Sigmoid colon (tissue), 6 donors: ENCODE measurements at regions not wholly inside any gene's neighbourhood (a gene's known extent, or its start where the extent isn't known, plus 50 kb on each side); places are given as distances from the start of the nearest gene placed in this dataset.
"Not testable (repeated sequence)": the region's sequence is repeated elsewhere in the genome, so short reads cannot be mapped to it uniquely, and the experiment has no call there.

ENCODE experiments used
- DNase-seq: peaks from one replicate; pipeline ENCODE4 v3.0.0-alpha.2; 2019
- H3K27ac ChIP-seq, 4 donors: fragments of 200-600 bp; sonication (generic); one replicate each; pipeline ENCODE4 v1.5.1; 2016 to 2019; ENCODE audit warnings: mild to moderate bottlenecking in 1 of 4
- H3K27me3 ChIP-seq, 3 donors: fragments of 200-600 bp; sonication (generic); one replicate each; pipeline ENCODE4 v1.5.1; 2019; ENCODE audit warnings: mild to moderate bottlenecking in 1 of 3
- H3K36me3 ChIP-seq, 4 donors: fragments of 200-600 bp; sonication (generic); one replicate each; pipeline ENCODE4 v1.5.1; 2016 to 2019
- H3K4me1 ChIP-seq, 4 donors: fragments of 200-600 bp; sonication (generic); one replicate each; pipeline ENCODE4 v1.5.1; 2017 to 2019
- H3K4me3 ChIP-seq, 4 donors: fragments of 200-600 bp; sonication (generic); one replicate each; pipeline ENCODE4 v1.5.1; 2017 to 2019; ENCODE audit warnings: mild to moderate bottlenecking in 2 of 4, moderate library complexity in 1 of 4
- H3K9me3 ChIP-seq, 4 donors: fragments of 200-600 bp in 3 of 4; sonication (generic) in 3 of 4; one replicate each; pipeline versions ENCODE4 v1.5.1 to v1.6.1; 2013 to 2019
- EP300 ChIP-seq, 4 donors: sonication (generic); formaldehyde crosslinking; IDR thresholded peaks; one replicate each; pipeline ENCODE4 v1.6.1; 2017; ENCODE audit warnings: antibody characterized with exemption in 4 of 4
- POLR2A ChIP-seq, 2 donors: fragments of 450-650 bp; IDR thresholded peaks; one replicate each; pipeline ENCODE4 v1.6.1; 2016; ENCODE audit warnings: antibody characterized with exemption in 2 of 2, mild to moderate bottlenecking in 2 of 2, moderate library complexity in 2 of 2
- POLR2AphosphoS5 ChIP-seq, 4 donors: sonication (generic); formaldehyde crosslinking; IDR thresholded peaks; one replicate each; pipeline ENCODE4 v1.6.1; 2017; ENCODE audit warnings: antibody characterized with exemption in 4 of 4
- WGBS, 2 donors: extraction: QIAGEN DNeasy Blood & Tissue Kit; methylation state at CpG; one replicate each; pipeline ENCODE4 v1.1.7; 2013; 5-methylcytosine and 5-hydroxymethylcytosine counted together
- intact Hi-C: fragments of 100-400 bp; cut with DNase I; formaldehyde crosslinking; loops from one replicate; pipeline ENCODE4 v1.15.1; 2023
- TF ChIP-seq, protein P1 (sequence below), 4 experiments: fragments of 450-650 bp in 3 of 4; fragments of 200-600 bp in 1 of 4; IDR thresholded peaks; one replicate each; pipeline ENCODE4 v1.5.1; 2016 to 2019; ENCODE audit warnings: antibody characterized with exemption in 4 of 4, mild to moderate bottlenecking in 3 of 4, moderate library complexity in 2 of 4
- donor health status: healthy with polysubstance abuse.
- donor health status: healthy.

DNA sequence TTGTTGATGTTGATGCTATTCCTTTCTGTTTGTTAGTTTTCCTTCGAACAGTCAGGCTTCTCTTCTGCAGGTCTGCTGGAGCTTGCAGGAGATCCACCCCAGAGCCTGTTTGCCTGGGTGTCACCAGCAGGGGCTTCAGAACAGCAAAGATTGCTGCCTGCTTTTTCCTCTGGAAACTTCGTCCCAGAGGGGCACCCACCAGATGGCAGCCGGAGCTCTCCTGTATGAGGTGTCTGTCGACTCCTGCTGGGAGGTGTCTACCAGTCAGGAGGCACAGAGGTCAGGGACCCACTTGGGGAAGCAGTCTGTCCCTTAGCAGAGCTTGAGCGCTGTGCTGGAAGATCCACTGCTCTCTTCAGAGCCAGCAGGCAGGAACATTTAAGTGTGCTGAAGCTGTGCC is 303.2 kb downstream of the ZIC1 start:
- no peak overlapping the region for H3K27ac ChIP-seq
- no peak for TF ChIP-seq POLR2A (IDR thresholded peaks at IDR 0.05)
- TF ChIP-seq EP300 (IDR thresholded peaks at IDR 0.05): no peak
- TF ChIP-seq, protein P1, sequence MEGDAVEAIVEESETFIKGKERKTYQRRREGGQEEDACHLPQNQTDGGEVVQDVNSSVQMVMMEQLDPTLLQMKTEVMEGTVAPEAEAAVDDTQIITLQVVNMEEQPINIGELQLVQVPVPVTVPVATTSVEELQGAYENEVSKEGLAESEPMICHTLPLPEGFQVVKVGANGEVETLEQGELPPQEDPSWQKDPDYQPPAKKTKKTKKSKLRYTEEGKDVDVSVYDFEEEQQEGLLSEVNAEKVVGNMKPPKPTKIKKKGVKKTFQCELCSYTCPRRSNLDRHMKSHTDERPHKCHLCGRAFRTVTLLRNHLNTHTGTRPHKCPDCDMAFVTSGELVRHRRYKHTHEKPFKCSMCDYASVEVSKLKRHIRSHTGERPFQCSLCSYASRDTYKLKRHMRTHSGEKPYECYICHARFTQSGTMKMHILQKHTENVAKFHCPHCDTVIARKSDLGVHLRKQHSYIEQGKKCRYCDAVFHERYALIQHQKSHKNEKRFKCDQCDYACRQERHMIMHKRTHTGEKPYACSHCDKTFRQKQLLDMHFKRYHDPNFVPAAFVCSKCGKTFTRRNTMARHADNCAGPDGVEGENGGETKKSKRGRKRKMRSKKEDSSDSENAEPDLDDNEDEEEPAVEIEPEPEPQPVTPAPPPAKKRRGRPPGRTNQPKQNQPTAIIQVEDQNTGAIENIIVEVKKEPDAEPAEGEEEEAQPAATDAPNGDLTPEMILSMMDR (IDR thresholded peaks at IDR 0.05): no peak
- TF ChIP-seq POLR2AphosphoS5 (IDR thresholded peaks at IDR 0.05): no peak
- H3K9me3 ChIP-seq: peaks cover 0 to 5% (median 0%) of the 10 kb centered on the region in 4 donors
- H3K4me3 ChIP-seq: no peak overlapping the region
- intact Hi-C loops: no loop called here
- H3K27me3 ChIP-seq: no peaks in the 10 kb centered on the region
- no peaks in the 10 kb centered on the region for H3K36me3 ChIP-seq
- no peak for DNase-seq
- WGBS, 2 donors: 77 to 87% methylated on average over 5 of the region's 5 CpGs
- peaks cover 0 to 9% (median 4%) of the 10 kb centered on the region in 4 donors for H3K4me1 ChIP-seq

DNA sequence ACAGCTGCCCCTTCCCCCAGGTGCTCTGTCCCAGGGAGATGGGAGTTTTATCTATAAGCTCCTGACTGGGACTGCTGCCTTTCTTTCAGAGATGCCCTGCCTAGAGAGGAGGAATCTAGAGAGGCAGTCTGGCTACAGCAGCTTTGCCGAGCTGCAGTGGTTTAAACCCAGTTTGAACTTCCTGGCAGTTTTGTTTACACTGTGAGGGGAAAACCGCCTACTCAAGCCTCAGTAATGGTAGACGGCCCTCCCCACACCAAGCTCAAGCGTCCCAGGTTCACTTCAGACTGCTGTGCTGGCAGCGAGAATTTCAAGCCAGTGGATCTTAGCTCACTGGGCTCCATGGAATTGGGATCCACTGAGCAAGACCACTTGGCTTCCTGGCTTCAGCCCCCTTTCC is 303.6 kb downstream of the ZIC1 start:
- H3K27ac ChIP-seq, DNase-seq: not testable (repeated sequence)
- WGBS, 2 donors: 47 to 55% methylated on average over 5 of the region's 5 CpGs

DNA sequence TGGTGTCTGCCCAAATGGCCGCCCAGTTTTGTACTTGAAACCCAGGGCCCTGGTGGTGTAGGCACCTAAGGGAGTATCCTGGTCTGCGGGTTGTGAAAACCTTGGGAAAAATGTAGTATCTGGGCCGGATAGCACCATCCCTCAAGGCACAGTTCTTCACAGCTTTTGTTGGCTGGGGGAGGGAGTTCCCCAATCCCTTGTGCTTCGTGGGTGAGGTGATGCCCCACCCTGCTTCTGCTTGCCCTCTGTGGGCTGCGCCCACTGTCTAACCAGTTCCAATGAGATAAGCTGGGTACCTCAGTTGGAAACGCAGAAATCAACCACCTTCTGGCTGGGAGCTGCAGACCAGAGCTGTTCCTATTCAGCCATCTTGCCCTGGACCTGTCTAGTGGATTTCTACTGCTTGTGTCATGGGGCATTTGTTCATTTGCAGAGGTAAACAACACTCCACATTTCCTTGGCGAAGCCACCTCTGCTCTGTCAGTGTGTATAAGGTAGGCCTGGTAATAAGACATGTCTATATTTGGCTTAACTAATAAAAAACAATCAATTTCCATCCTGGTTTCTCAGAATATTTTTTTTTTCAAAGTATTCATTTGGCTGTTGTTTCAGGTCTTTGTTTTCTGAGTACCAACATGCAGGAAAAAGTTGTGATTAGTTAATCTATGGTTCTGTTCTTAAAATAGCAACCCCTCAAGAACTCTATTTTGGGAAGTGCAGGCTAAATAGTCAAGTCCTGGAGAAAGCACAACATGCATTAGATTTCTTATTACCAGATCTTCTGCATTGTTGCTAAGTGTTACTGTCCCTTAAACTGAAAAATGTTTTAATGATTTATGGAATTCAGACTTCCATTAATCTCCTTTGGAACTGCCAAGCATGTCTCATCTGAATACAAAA is 304.3 kb downstream of the ZIC1 start:
- Histone ChIP-seq H3K27ac (no peak overlapping the region), H3K36me3 (no peaks in the 10 kb centered on the region), H3K9me3 (peaks cover 0 to 4% (median 0%) of the 10 kb centered on the region in 4 donors), H3K4me3 (no peak overlapping the region), H3K4me1 (peaks cover 0 to 9% (median 4%) of the 10 kb centered on the region in 4 donors), H3K27me3 (no peaks in the 10 kb centered on the region)
- no peak for DNase-seq
- intact Hi-C loops: no loop called here
- WGBS, 2 donors: 75 to 85% methylated on average over 7 of the region's 7 CpGs
- TF ChIP-seq POLR2A (IDR thresholded peaks at IDR 0.05) (no peak), POLR2AphosphoS5 (IDR thresholded peaks at IDR 0.05) (no peak), EP300 (IDR thresholded peaks at IDR 0.05) (no peak)
- TF ChIP-seq, protein P1 (IDR thresholded peaks at IDR 0.05): no peak

More for the DNA sequence above, 303.6 kb downstream of the ZIC1 start:
- H3K27me3 ChIP-seq, H3K36me3 ChIP-seq, H3K4me1 ChIP-seq, H3K4me3 ChIP-seq, H3K9me3 ChIP-seq, intact Hi-C loops: not testable (repeated sequence)

DNA sequence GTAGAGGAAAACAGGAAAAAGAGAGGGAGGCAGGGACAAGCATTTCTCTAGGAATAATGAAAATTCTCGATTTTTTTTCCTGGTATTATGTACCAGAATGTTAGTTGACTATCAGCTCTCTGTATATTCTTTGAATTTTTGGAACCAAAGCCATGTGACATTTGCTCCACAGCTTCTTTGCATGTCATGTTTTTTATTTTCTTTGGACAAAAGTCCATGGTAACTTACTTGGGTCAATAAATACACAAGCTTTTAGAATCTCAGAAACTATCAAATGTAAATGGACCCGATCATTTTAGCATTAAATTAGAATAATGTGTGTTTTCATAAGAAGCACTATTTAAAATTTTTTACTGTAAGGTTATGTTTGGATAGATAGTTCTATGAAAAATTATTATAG is 320.5 kb downstream of the ZIC1 start:
- no peaks in the 10 kb centered on the region for H3K4me1 ChIP-seq
- TF ChIP-seq POLR2A (IDR thresholded peaks at IDR 0.05): no peak
- no peak for TF ChIP-seq EP300 (IDR thresholded peaks at IDR 0.05)
- TF ChIP-seq, protein P1 (IDR thresholded peaks at IDR 0.05): no peak
- TF ChIP-seq POLR2AphosphoS5 (IDR thresholded peaks at IDR 0.05): no peak
- H3K27ac ChIP-seq: no peak overlapping the region
- no peaks in the 10 kb centered on the region for H3K27me3 ChIP-seq
- intact Hi-C loops: no loop called here
- no peak for DNase-seq
- H3K9me3 ChIP-seq: no peaks in the 10 kb centered on the region
- 64 to 82% methylated on average over 2 of the region's 2 CpGs for WGBS, 2 donors
- no peak overlapping the region for H3K4me3 ChIP-seq
- no peaks in the 10 kb centered on the region for H3K36me3 ChIP-seq

DNA sequence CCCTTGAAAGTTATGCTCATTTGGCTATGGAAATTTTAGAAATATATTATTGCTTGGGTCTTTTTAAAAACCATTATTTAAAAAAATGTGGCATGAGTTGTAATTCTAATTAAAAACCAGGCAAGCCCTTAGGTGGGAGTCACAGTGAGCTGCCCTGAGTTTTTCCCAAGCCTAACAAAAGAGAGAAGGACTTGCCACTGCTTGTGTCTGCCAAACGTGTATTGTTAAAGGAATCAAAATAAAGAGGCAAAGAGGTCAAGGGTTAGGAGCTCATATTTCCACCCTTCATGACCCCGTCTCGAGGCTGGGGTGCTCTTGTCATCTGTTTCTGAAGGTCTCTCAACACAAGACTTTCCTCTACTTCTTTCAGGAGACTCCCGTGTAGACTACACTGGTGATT is 321.1 kb downstream of the ZIC1 start:
- Histone ChIP-seq H3K4me1 (no peaks in the 10 kb centered on the region), H3K9me3 (no peaks in the 10 kb centered on the region), H3K27ac (no peak overlapping the region), H3K27me3 (no peaks in the 10 kb centered on the region), H3K4me3 (no peak overlapping the region), H3K36me3 (no peaks in the 10 kb centered on the region)
- 37 to 48% methylated on average over 4 of the region's 4 CpGs for whole genome bisulfite sequencing, 2 donors
- TF ChIP-seq, protein P1 (IDR thresholded peaks at IDR 0.05): no peak
- no peak for TF ChIP-seq POLR2A (IDR thresholded peaks at IDR 0.05)
- no peak for TF ChIP-seq POLR2AphosphoS5 (IDR thresholded peaks at IDR 0.05)
- no peak for TF ChIP-seq EP300 (IDR thresholded peaks at IDR 0.05)
- intact Hi-C loops: no loop called here
- DNase-seq: no peak
